GM13977 (cell line): ENCODE measurements at regions not wholly inside any gene's neighbourhood (a gene's known extent, or its start where the extent isn't known, plus 50 kb on each side); places are given as distances from the start of the nearest gene placed in this dataset.

Experiments used
- DNase-seq: peaks from one replicate; pipeline ENCODE4 v3.0.0; 2012; ENCODE audit warnings: low spot score
- CTCF ChIP-seq: IDR thresholded peaks from 2 replicates; pipeline ENCODE4 v1.5.1; 2012; ENCODE audit warnings: mild to moderate bottlenecking, control low read depth; ENCODE audit not compliant: insufficient read depth; ENCODE audit errors: extremely low read depth, missing control alignments
- in situ Hi-C: fragments of 300-500 bp; cut with MboI; formaldehyde crosslinking; loops from one replicate; pipeline ENCODE4 v1.12.0; 2022; ENCODE audit warnings: low sequenced_read_pairs, low pct_unique_long_range_greater_than_20kb, mixed read lengths, inconsistent platforms; ENCODE audit not compliant: unreplicated experiment

- TF ChIP-seq CTCF, result no peak
- no peak for DNase-seq
- in situ Hi-C loops, result no loop called here
Measured at GRCh38 chr10:36808625-36809362, 316.6 kb upstream of the ANKRD30A start.

- in situ Hi-C loops, result no loop called here
- TF ChIP-seq CTCF, result no peak
- no peak for DNase-seq
Measured at GRCh38 chr10:36803229-36803628, 322.2 kb upstream of the ANKRD30A start.

GRCh38 chr10:36802490-36803153 is 322.8 kb upstream of the ANKRD30A start:
- no peak for TF ChIP-seq CTCF
- no peak for DNase-seq
- in situ Hi-C loops, result no loop called here

- DNase-seq, result no peak
- TF ChIP-seq CTCF, result no peak
- in situ Hi-C loops, result no loop called here
Measured at GRCh38 chr10:36801660-36802059, 323.7 kb upstream of the ANKRD30A start.

GRCh38 chr10:36794981-36795380 is 330.4 kb upstream of the ANKRD30A start:
- no peak for TF ChIP-seq CTCF
- no peak for DNase-seq

GRCh38 chr10:36789974-36790373 is 335.4 kb upstream of the ANKRD30A start:
- no peak for TF ChIP-seq CTCF
- DNase-seq, result no peak
- in situ Hi-C loops, result no loop called here

More at GRCh38 chr10:36794981-36795380, 330.4 kb upstream of the ANKRD30A start:
- in situ Hi-C loops, result no loop called here
